OCI-LY3 (cell line): ENCODE measurements at regions not wholly inside any gene's neighbourhood (a gene's known extent, or its start where the extent isn't known, plus 50 kb on each side); places are given as distances from the start of the nearest gene placed in this dataset.

ENCODE experiments used
- H2AFZ ChIP-seq: fragments of 200-600, 300-600 bp; shearing (Covaris generic); 2 replicates; pipeline ENCODE4 v1.6.0; 2014; ENCODE audit warnings: antibody characterized with exemption, low read depth, low read length
- H3K27ac ChIP-seq: fragments of 200-600, 300-600 bp; sonication (generic); 2 replicates; pipeline ENCODE4 v1.5.1; 2014; ENCODE audit warnings: mild to moderate bottlenecking, low read length, moderate library complexity, mixed read lengths
- H3K27me3 ChIP-seq: fragments of 200-600, 300-600 bp; sonication (generic); 2 replicates; pipeline ENCODE4 v1.6.1; 2014; ENCODE audit warnings: low read depth, low read length, mixed read lengths
- H3K36me3 ChIP-seq: fragments of 200-600, 300-600 bp; sonication (generic); replicated peaks from 2 replicates; pipeline ENCODE3; 2014; ENCODE audit warnings: low read depth, low read length, mixed read lengths
- H3K4me1 ChIP-seq: fragments of 300-600, 200-600 bp; sonication (generic); 2 replicates; pipeline ENCODE4 v1.6.1; 2014; ENCODE audit warnings: low read length, mixed read lengths
- H3K4me2 ChIP-seq: fragments of 200-600, 300-600 bp; sonication (generic); 2 replicates; pipeline ENCODE4 v1.6.1; 2014; ENCODE audit warnings: low read length, mixed read lengths
- H3K4me3 ChIP-seq: fragments of 300-600, 200-600 bp; sonication (generic); 2 replicates; pipeline ENCODE4 v1.5.1; 2014; ENCODE audit warnings: antibody characterized with exemption, mild to moderate bottlenecking, low read length, moderate library complexity
- H3K79me2 ChIP-seq: fragments of 300-600, 200-600 bp; shearing (Covaris generic); 2 replicates; pipeline ENCODE4 v1.6.1; 2014; ENCODE audit warnings: mild to moderate bottlenecking, low read length, mixed read lengths
- H3K9ac ChIP-seq: fragments of 300-600, 200-600 bp; shearing (Covaris generic); 2 replicates; pipeline ENCODE4 v1.6.0; 2014; ENCODE audit warnings: mild to moderate bottlenecking, low read length, moderate library complexity
- H3K9me3 ChIP-seq: fragments of 200-600, 300-600 bp; shearing (Covaris generic); 2 replicates; pipeline ENCODE4 v1.6.1; 2014; ENCODE audit warnings: low read length, mixed read lengths; ENCODE audit not compliant: insufficient read depth
- H4K20me1 ChIP-seq: fragments of 200-600, 300-600 bp; sonication (generic); 2 replicates; pipeline ENCODE4 v1.6.1; 2016; ENCODE audit warnings: low read length, mixed read lengths; ENCODE audit not compliant: insufficient read depth
- CTCF ChIP-seq: fragments of 200-600, 300-600 bp; sonication (generic); IDR thresholded peaks from 2 replicates; pipeline ENCODE4 v1.5.1; 2014; ENCODE audit warnings: antibody characterized with exemption, low read length, low read depth
- EZH2phosphoT487 ChIP-seq: fragments of 200-600 bp; shearing (Covaris generic); IDR thresholded peaks from 2 replicates; pipeline ENCODE4 v1.6.1; 2018; ENCODE audit warnings: antibody characterized with exemption, mixed run types, low read depth

GRCh38 chr2:204449977-204450376 is 95.3 kb upstream of the PARD3B start:
- no peaks in the 10 kb centered on the region for H3K36me3 ChIP-seq
- H3K9me3 ChIP-seq: no peaks in the 10 kb centered on the region
- no peaks in the 10 kb centered on the region for H3K79me2 ChIP-seq
- no peak overlapping the region for H2AFZ ChIP-seq
- H3K4me3 ChIP-seq: no peak overlapping the region
- no peaks in the 10 kb centered on the region for H3K4me1 ChIP-seq
- TF ChIP-seq EZH2phosphoT487 (no peak), CTCF (no peak)
- no peak overlapping the region for H3K27ac ChIP-seq
- H3K27me3 ChIP-seq: no peaks in the 10 kb centered on the region
- H4K20me1 ChIP-seq: no peaks in the 10 kb centered on the region
- no peak overlapping the region for H3K9ac ChIP-seq
- H3K4me2 ChIP-seq: no peak overlapping the region

- Histone ChIP-seq H3K27ac (no peak overlapping the region), H3K4me2 (no peak overlapping the region), H3K79me2 (no peaks in the 10 kb centered on the region), H2AFZ (no peak overlapping the region), H3K4me3 (no peak overlapping the region), H4K20me1 (no peaks in the 10 kb centered on the region), H3K36me3 (no peaks in the 10 kb centered on the region), H3K9me3 (no peaks in the 10 kb centered on the region), H3K9ac (no peak overlapping the region), H3K27me3 (no peaks in the 10 kb centered on the region), H3K4me1 (no peaks in the 10 kb centered on the region)
- no peak for TF ChIP-seq EZH2phosphoT487
- TF ChIP-seq CTCF: no peak
Observed at GRCh38 chr2:204451766-204452165, 93.5 kb upstream of the PARD3B start.

GRCh38 chr2:204452464-204453023 is 92.7 kb upstream of the PARD3B start:
- Histone ChIP-seq H3K4me3 (no peak overlapping the region), H3K4me2 (no peak overlapping the region), H3K4me1 (no peaks in the 10 kb centered on the region), H3K27ac (no peak overlapping the region), H3K9me3 (no peaks in the 10 kb centered on the region), H3K27me3 (no peaks in the 10 kb centered on the region), H4K20me1 (no peaks in the 10 kb centered on the region), H3K79me2 (no peaks in the 10 kb centered on the region), H2AFZ (no peak overlapping the region), H3K9ac (no peak overlapping the region), H3K36me3 (no peaks in the 10 kb centered on the region)
- TF ChIP-seq CTCF: no peak

- no peaks in the 10 kb centered on the region for H3K27me3 ChIP-seq
- no peaks in the 10 kb centered on the region for H3K4me1 ChIP-seq
- no peaks in the 10 kb centered on the region for H3K79me2 ChIP-seq
- H3K4me3 ChIP-seq: no peak overlapping the region
- no peaks in the 10 kb centered on the region for H4K20me1 ChIP-seq
- no peak overlapping the region for H3K27ac ChIP-seq
- no peaks in the 10 kb centered on the region for H3K36me3 ChIP-seq
- TF ChIP-seq CTCF: no peak
- TF ChIP-seq EZH2phosphoT487: no peak
- no peak overlapping the region for H3K4me2 ChIP-seq
- peak overlapping the region; percentile 13; the same call in 1 of the 2 replicates for H2AFZ ChIP-seq
- H3K9ac ChIP-seq: no peak overlapping the region
- H3K9me3 ChIP-seq: no peaks in the 10 kb centered on the region
Observed at GRCh38 chr2:204453730-204454167, 91.5 kb upstream of the PARD3B start.
